ENCODE measurements at regions not wholly inside any gene's neighbourhood (a gene's known extent, or its start where the extent isn't known, plus 50 kb on each side); places are given as distances from the start of the nearest gene placed in this dataset.

GRCh38 chr5:143887903-143888665, 76.1 kb downstream of the HMHB1 start:
- Histone ChIP-seq H3K9me3 (no peaks in the 10 kb centered on the region), H3K27me3 (no peaks in the 10 kb centered on the region), H3K27ac (peak overlapping the region in 1 of 2 donors; percentile 26), H3K36me3 (no peaks in the 10 kb centered on the region), H3K4me1 (peaks cover 0 to 29% of the 10 kb centered on the region in 2 donors), H3K4me3 (no peak overlapping the region)
- no peak for DNase-seq (ENCODE audit: low spot score)
- TF ChIP-seq, protein P1, sequence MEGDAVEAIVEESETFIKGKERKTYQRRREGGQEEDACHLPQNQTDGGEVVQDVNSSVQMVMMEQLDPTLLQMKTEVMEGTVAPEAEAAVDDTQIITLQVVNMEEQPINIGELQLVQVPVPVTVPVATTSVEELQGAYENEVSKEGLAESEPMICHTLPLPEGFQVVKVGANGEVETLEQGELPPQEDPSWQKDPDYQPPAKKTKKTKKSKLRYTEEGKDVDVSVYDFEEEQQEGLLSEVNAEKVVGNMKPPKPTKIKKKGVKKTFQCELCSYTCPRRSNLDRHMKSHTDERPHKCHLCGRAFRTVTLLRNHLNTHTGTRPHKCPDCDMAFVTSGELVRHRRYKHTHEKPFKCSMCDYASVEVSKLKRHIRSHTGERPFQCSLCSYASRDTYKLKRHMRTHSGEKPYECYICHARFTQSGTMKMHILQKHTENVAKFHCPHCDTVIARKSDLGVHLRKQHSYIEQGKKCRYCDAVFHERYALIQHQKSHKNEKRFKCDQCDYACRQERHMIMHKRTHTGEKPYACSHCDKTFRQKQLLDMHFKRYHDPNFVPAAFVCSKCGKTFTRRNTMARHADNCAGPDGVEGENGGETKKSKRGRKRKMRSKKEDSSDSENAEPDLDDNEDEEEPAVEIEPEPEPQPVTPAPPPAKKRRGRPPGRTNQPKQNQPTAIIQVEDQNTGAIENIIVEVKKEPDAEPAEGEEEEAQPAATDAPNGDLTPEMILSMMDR (IDR thresholded peaks at IDR 0.05) = no peak

DNA sequence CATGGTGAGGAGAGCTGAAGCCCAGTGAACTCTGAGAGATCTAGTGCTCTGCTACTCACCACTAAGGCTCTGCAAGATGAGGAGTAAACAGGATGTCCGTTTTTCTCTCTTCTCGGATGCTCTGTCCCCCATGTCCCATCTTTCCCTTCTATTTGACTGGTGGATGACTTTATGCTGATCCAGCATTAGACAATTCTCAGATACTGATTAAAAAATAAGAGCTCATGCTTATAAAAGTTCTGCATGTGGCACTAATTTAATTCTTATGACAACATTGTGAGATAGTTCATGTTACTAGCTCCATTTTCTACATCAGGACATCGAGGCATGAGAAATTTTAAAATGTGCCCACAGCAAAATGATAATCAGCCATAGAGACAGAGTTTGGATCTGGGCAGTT, 77.0 kb downstream of the HMHB1 start:
- no peaks in the 10 kb centered on the region for H3K27me3 ChIP-seq
- H3K36me3 ChIP-seq = no peaks in the 10 kb centered on the region
- no peak for DNase-seq (ENCODE audit: low spot score)
- TF ChIP-seq, protein P1 (IDR thresholded peaks at IDR 0.05) = no peak
- H3K4me3 ChIP-seq = no peak overlapping the region
- no peak overlapping the region for H3K27ac ChIP-seq
- H3K9me3 ChIP-seq = no peaks in the 10 kb centered on the region
- peaks cover 0 to 29% of the 10 kb centered on the region in 2 donors for H3K4me1 ChIP-seq

- no peaks in the 10 kb centered on the region for H3K9me3 ChIP-seq
- TF ChIP-seq, protein P1 (IDR thresholded peaks at IDR 0.05) = no peak
- H3K4me1 ChIP-seq = peaks cover 0 to 29% of the 10 kb centered on the region in 2 donors
- H3K27me3 ChIP-seq = no peaks in the 10 kb centered on the region
- no peak overlapping the region for H3K4me3 ChIP-seq
- no peak overlapping the region for H3K27ac ChIP-seq
- no peaks in the 10 kb centered on the region for H3K36me3 ChIP-seq
- DNase-seq (ENCODE audit: low spot score) = no peak
Observed at GRCh38 chr5:143889986-143890385, 78.0 kb downstream of the HMHB1 start.

DNA sequence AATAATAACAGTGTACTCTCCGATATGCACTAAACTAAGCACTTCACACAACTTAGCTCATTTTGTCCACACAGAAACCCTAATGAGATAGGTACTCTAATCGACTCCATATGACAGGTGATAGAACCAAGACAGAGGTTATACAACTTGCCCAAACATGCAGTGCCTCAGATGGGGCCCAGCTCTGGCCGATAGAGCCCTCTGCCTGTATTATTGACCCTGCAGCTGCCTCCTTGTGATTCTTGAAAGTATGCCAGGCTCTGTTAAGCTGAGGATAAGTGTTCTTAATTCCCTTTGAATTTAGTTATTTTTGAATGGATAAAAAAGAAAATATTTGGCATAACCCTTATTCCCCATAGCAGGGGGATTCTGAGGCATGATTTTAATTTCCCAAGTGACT, 78.5 kb downstream of the HMHB1 start:
- H3K36me3 ChIP-seq = no peaks in the 10 kb centered on the region
- TF ChIP-seq, protein P1 (IDR thresholded peaks at IDR 0.05) = no peak
- H3K9me3 ChIP-seq = no peaks in the 10 kb centered on the region
- H3K4me3 ChIP-seq = no peak overlapping the region
- H3K27me3 ChIP-seq = no peaks in the 10 kb centered on the region
- no peak for DNase-seq (ENCODE audit: low spot score)
- H3K4me1 ChIP-seq = peaks cover 0 to 29% of the 10 kb centered on the region in 2 donors
- no peak overlapping the region for H3K27ac ChIP-seq

GRCh38 chr5:143892271-143892670, 80.3 kb downstream of the HMHB1 start:
- no peaks in the 10 kb centered on the region for H3K36me3 ChIP-seq
- H3K9me3 ChIP-seq = no peaks in the 10 kb centered on the region
- no peaks in the 10 kb centered on the region for H3K27me3 ChIP-seq
- no peak overlapping the region for H3K4me3 ChIP-seq
- H3K4me1 ChIP-seq = peaks cover 0 to 14% of the 10 kb centered on the region in 2 donors
- TF ChIP-seq, protein P1 (IDR thresholded peaks at IDR 0.05) = no peak
- no peak overlapping the region for H3K27ac ChIP-seq
- DNase-seq (ENCODE audit: low spot score) = no peak

DNA sequence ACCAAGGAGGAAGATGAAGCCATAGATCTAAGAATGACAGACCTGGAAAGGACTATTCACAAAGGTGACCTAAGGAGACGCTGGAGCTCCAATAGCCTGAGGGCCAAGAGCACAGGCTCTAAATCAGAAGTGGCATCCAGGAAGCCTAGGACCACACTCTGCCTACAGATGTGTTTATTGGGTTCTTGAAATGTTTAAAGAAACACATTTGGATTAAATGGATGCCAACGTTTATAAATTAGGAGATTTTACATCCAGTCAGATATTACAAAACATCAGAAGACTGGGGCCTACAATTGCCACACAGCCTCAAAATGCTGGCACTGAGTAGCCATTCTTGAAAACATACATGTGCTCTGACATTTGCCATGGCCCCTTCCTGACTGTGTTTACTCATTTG, 80.9 kb downstream of the HMHB1 start:
- H3K27me3 ChIP-seq = no peaks in the 10 kb centered on the region
- H3K36me3 ChIP-seq = no peaks in the 10 kb centered on the region
- no peak overlapping the region for H3K27ac ChIP-seq
- no peak overlapping the region for H3K4me3 ChIP-seq
- TF ChIP-seq, protein P1 (IDR thresholded peaks at IDR 0.05) = no peak
- DNase-seq (ENCODE audit: low spot score) = no peak
- peaks cover 0 to 8% of the 10 kb centered on the region in 2 donors for H3K4me1 ChIP-seq
- H3K9me3 ChIP-seq = no peaks in the 10 kb centered on the region
